Adrenal gland (tissue), 5 donors: ENCODE measurements at regions not wholly inside any gene's neighbourhood (a gene's known extent, or its start where the extent isn't known, plus 50 kb on each side); places are given as distances from the start of the nearest gene placed in this dataset.

Experiments used
- CTCF ChIP-seq, 6 experiments: fragments of 450-650 bp in 4 of 6; fragments of 200-600 bp in 2 of 6; sonication (generic) in 1 of 6; IDR thresholded peaks; 1 replicate in 5 of 6; 2 replicates in 1 of 6; pipeline versions ENCODE4 v1.5.1 to v1.8.0; 2016 to 2021; ENCODE audit warnings: antibody characterized with exemption in 6 of 6, mild to moderate bottlenecking in 2 of 6, moderate library complexity in 1 of 6
- POLR2A ChIP-seq, 2 donors: fragments of 450-650 bp; IDR thresholded peaks; one replicate each; pipeline ENCODE4 v1.6.1; 2017; ENCODE audit warnings: antibody characterized with exemption in 2 of 2, mild to moderate bottlenecking in 2 of 2, moderate library complexity in 1 of 2
- donor health status: DM: no; HTN: no; CAD: no.

- TF ChIP-seq CTCF (IDR thresholded peaks at IDR 0.05) (no peak), POLR2A (IDR thresholded peaks at IDR 0.05) (no peak)
Measured at GRCh38 chr7:51521694-51522312, 205.2 kb upstream of the COBL start.
